NB4 (cell line): ENCODE measurements at regions not wholly inside any gene's neighbourhood (a gene's known extent, or its start where the extent isn't known, plus 50 kb on each side); places are given as distances from the start of the nearest gene placed in this dataset.

Experiments
- DNase-seq: peaks from one replicate; pipeline ENCODE4 v3.0.0; 2010; ENCODE audit warnings: low read depth
- H3K4me3 ChIP-seq: one replicate; pipeline ENCODE4 v1.5.1; 2011; ENCODE audit warnings: mild to moderate bottlenecking, low read depth, low read length, moderate library complexity
- CTCF ChIP-seq: IDR thresholded peaks from one replicate; pipeline ENCODE4 v1.5.1; 2012; ENCODE audit warnings: low read depth, low read length
- MAX ChIP-seq: IDR thresholded peaks from 2 replicates; pipeline ENCODE4 v1.6.1; 2011; ENCODE audit warnings: low read depth, low read length
- MYC ChIP-seq: IDR thresholded peaks from 2 replicates; pipeline ENCODE4 v1.6.1; 2011; ENCODE audit warnings: low read depth, low read length
- POLR2A ChIP-seq: IDR thresholded peaks from 2 replicates; pipeline ENCODE4 v1.6.1; 2011; ENCODE audit warnings: mild to moderate bottlenecking; ENCODE audit not compliant: insufficient read length; ENCODE audit errors: extremely low read depth

GRCh38 chr4:159649237-159649636, 546.4 kb downstream of the RAPGEF2 start:
- TF ChIP-seq CTCF: no peak
- no peak for TF ChIP-seq MYC
- TF ChIP-seq POLR2A: no peak
- no peak for TF ChIP-seq MAX
- DNase-seq: no peak
- no peak overlapping the region for H3K4me3 ChIP-seq

- no peak for DNase-seq
- TF ChIP-seq CTCF (no peak), MYC (no peak), POLR2A (no peak), MAX (no peak)
Observed at GRCh38 chr4:159652871-159653270, 550.0 kb downstream of the RAPGEF2 start.

GRCh38 chr4:159655547-159655946, 552.7 kb downstream of the RAPGEF2 start:
- TF ChIP-seq MYC (no peak), CTCF (no peak), MAX (no peak)
- DNase-seq: no peak
- H3K4me3 ChIP-seq: no peak overlapping the region

More at GRCh38 chr4:159652871-159653270, 550.0 kb downstream of the RAPGEF2 start:
- no peak overlapping the region for H3K4me3 ChIP-seq

GRCh38 chr4:159669094-159669493, 566.2 kb downstream of the RAPGEF2 start:
- TF ChIP-seq MAX (no peak), POLR2A (no peak), MYC (no peak), CTCF (no peak)
- no peak for DNase-seq

GRCh38 chr4:159673221-159673620, 570.3 kb downstream of the RAPGEF2 start:
- no peak for TF ChIP-seq MAX
- no peak for TF ChIP-seq MYC
- no peak for TF ChIP-seq POLR2A
- TF ChIP-seq CTCF: no peak
- H3K4me3 ChIP-seq: no peak overlapping the region
- DNase-seq: no peak

More at GRCh38 chr4:159669094-159669493, 566.2 kb downstream of the RAPGEF2 start:
- H3K4me3 ChIP-seq: no peak overlapping the region

GRCh38 chr4:159674241-159674640, 571.4 kb downstream of the RAPGEF2 start:
- no peak overlapping the region for H3K4me3 ChIP-seq
- no peak for TF ChIP-seq CTCF
- TF ChIP-seq MYC: no peak
- no peak for TF ChIP-seq MAX
- TF ChIP-seq POLR2A: no peak
- DNase-seq: no peak
